ENCODE measurements at regions not wholly inside any gene's neighbourhood (a gene's known extent, or its start where the extent isn't known, plus 50 kb on each side); places are given as distances from the start of the nearest gene placed in this dataset.

- intact Hi-C loops (cut with micrococcal nuclease): no loop called here
- Mint-ChIP-seq H3K4me3 (no peak overlapping the region), H3K4me1 (no peaks in the 10 kb centered on the region), H3K36me3 (ENCODE audit: low read depth) (no peaks in the 10 kb centered on the region), H3K27me3 (no peaks in the 10 kb centered on the region), H3K27ac (no peak overlapping the region), H3K9me3 (no peaks in the 10 kb centered on the region)
- ATAC-seq (ENCODE audit: low read depth) (no peak), DNase-seq (no peak)
- POLR2A ChIA-PET: no interaction called here
- TF ChIP-seq CTCF (IDR thresholded peaks at IDR 0.05): no peak
- CTCF ChIA-PET: no interaction called here
These were observed 370.7 kb upstream of the MAF start for GRCh38 chr16:79971237-79971572.

GRCh38 chr16:79970551-79971236 lies 370.2 kb upstream of the MAF start:
- no peak for ATAC-seq (ENCODE audit: low read depth)
- H3K36me3 Mint-ChIP-seq (ENCODE audit: low read depth): no peaks in the 10 kb centered on the region
- CTCF ChIA-PET: no interaction called here
- TF ChIP-seq CTCF (IDR thresholded peaks at IDR 0.05): no peak
- no peaks in the 10 kb centered on the region for H3K27me3 Mint-ChIP-seq
- POLR2A ChIA-PET: no interaction called here
- no peak overlapping the region for H3K27ac Mint-ChIP-seq
- no peaks in the 10 kb centered on the region for H3K4me1 Mint-ChIP-seq
- no peak for DNase-seq
- no peak overlapping the region for H3K4me3 Mint-ChIP-seq
- H3K9me3 Mint-ChIP-seq: no peaks in the 10 kb centered on the region
- intact Hi-C loops (cut with micrococcal nuclease): no loop called here

GRCh38 chr16:79970087-79970486 lies 369.6 kb upstream of the MAF start:
- DNase-seq (no peak), ATAC-seq (ENCODE audit: low read depth) (no peak)
- no peaks in the 10 kb centered on the region for H3K27me3 Mint-ChIP-seq
- no peak for TF ChIP-seq CTCF (IDR thresholded peaks at IDR 0.05)
- ChIA-PET POLR2A (no interaction called here), CTCF (no interaction called here)
- H3K4me3 Mint-ChIP-seq: no peak overlapping the region
- no peaks in the 10 kb centered on the region for H3K9me3 Mint-ChIP-seq
- H3K27ac Mint-ChIP-seq: no peak overlapping the region
- no peaks in the 10 kb centered on the region for H3K36me3 Mint-ChIP-seq (ENCODE audit: low read depth)
- H3K4me1 Mint-ChIP-seq: no peaks in the 10 kb centered on the region
- intact Hi-C loops (cut with micrococcal nuclease): no loop called here

GRCh38 chr16:79969458-79969857 lies 368.9 kb upstream of the MAF start:
- no peak for DNase-seq
- TF ChIP-seq CTCF (IDR thresholded peaks at IDR 0.05): no peak
- H3K9me3 Mint-ChIP-seq: no peaks in the 10 kb centered on the region
- H3K4me1 Mint-ChIP-seq: no peaks in the 10 kb centered on the region
- ATAC-seq (ENCODE audit: low read depth): no peak
- ChIA-PET POLR2A (no interaction called here), CTCF (no interaction called here)
- H3K27ac Mint-ChIP-seq: no peak overlapping the region
- intact Hi-C loops (cut with micrococcal nuclease): no loop called here
- H3K36me3 Mint-ChIP-seq (ENCODE audit: low read depth): no peaks in the 10 kb centered on the region
- no peaks in the 10 kb centered on the region for H3K27me3 Mint-ChIP-seq
- H3K4me3 Mint-ChIP-seq: no peak overlapping the region

GRCh38 chr16:79966226-79966625 lies 365.7 kb upstream of the MAF start:
- CTCF ChIA-PET: no interaction called here
- no peaks in the 10 kb centered on the region for H3K36me3 Mint-ChIP-seq (ENCODE audit: low read depth)
- intact Hi-C loops (cut with micrococcal nuclease): no loop called here
- H3K4me3 Mint-ChIP-seq: no peak overlapping the region
- no peak overlapping the region for H3K27ac Mint-ChIP-seq
- TF ChIP-seq CTCF (IDR thresholded peaks at IDR 0.05): no peak
- peaks cover 3% of the 10 kb centered on the region for H3K9me3 Mint-ChIP-seq
- no peaks in the 10 kb centered on the region for H3K4me1 Mint-ChIP-seq
- POLR2A ChIA-PET: no interaction called here
- no peak for DNase-seq
- ATAC-seq (ENCODE audit: low read depth): no peak
- peaks cover 2% of the 10 kb centered on the region for H3K27me3 Mint-ChIP-seq
